ENCODE measurements at regions not wholly inside any gene's neighbourhood (a gene's known extent, or its start where the extent isn't known, plus 50 kb on each side); places are given as distances from the start of the nearest gene placed in this dataset.
A peak's percentile ranks its signal among the peaks of the same experiment; 100 is the strongest.
"Not testable (repeated sequence)": the region's sequence is repeated elsewhere in the genome, so short reads cannot be mapped to it uniquely, and the experiment has no call there.

GRCh38 chr15:24764375-24765171, 89.0 kb downstream of the NPAP1 start:
- Histone ChIP-seq H3K4me1 (ENCODE audit: control insufficient read depth, insufficient read depth, low read length) (no peaks in the 10 kb centered on the region), H3K27ac (ENCODE audit: low read depth, low read length) (no peak overlapping the region), H3K36me3 (ENCODE audit: control insufficient read depth, insufficient read depth, low read length) (no peaks in the 10 kb centered on the region), H3K4me3 (ENCODE audit: low read depth, low read length) (no peak overlapping the region), H3K27me3 (ENCODE audit: control insufficient read depth, insufficient read depth, low read length) (no peaks in the 10 kb centered on the region), H3K9me3 (ENCODE audit: control insufficient read depth, insufficient read depth, low read depth, low read length) (peaks cover 6% of the 10 kb centered on the region; the same call in 1 of the 2 replicates), H3K9ac (ENCODE audit: low read length) (no peak overlapping the region)

GRCh38 chr15:24766511-24767133, 91.0 kb downstream of the NPAP1 start:
- Histone ChIP-seq H3K27me3 (ENCODE audit: control insufficient read depth, insufficient read depth, low read length) (no peaks in the 10 kb centered on the region), H3K4me1 (ENCODE audit: control insufficient read depth, insufficient read depth, low read length) (peaks cover 1% of the 10 kb centered on the region; the same call in 1 of the 2 replicates), H3K9me3 (ENCODE audit: control insufficient read depth, insufficient read depth, low read depth, low read length) (peaks cover 9% of the 10 kb centered on the region; the same call in 1 of the 2 replicates), H3K4me3 (ENCODE audit: low read depth, low read length) (no peak overlapping the region), H3K9ac (ENCODE audit: low read length) (no peak overlapping the region), H3K36me3 (ENCODE audit: control insufficient read depth, insufficient read depth, low read length) (no peaks in the 10 kb centered on the region), H3K27ac (ENCODE audit: low read depth, low read length) (no peak overlapping the region)

GRCh38 chr15:24772266-24772665, 96.7 kb downstream of the NPAP1 start:
- Histone ChIP-seq H3K4me1 (ENCODE audit: control insufficient read depth, insufficient read depth, low read length) (peaks cover 7% of the 10 kb centered on the region; the same call in 1 of the 2 replicates), H3K36me3 (ENCODE audit: control insufficient read depth, insufficient read depth, low read length) (no peaks in the 10 kb centered on the region), H3K27ac (ENCODE audit: low read depth, low read length) (peak overlapping the region; percentile 94; the same call in 1 of the 2 replicates), H3K27me3 (ENCODE audit: control insufficient read depth, insufficient read depth, low read length) (no peaks in the 10 kb centered on the region), H3K4me3 (ENCODE audit: low read depth, low read length) (peak overlapping the region; percentile 78), H3K9me3 (ENCODE audit: control insufficient read depth, insufficient read depth, low read depth, low read length) (peaks cover 15% of the 10 kb centered on the region; the same call in 1 of the 2 replicates), H3K9ac (ENCODE audit: low read length) (peak overlapping the region; percentile 97)

GRCh38 chr15:24772686-24773373, 97.3 kb downstream of the NPAP1 start:
- Histone ChIP-seq H3K9me3 (ENCODE audit: control insufficient read depth, insufficient read depth, low read depth, low read length) (peaks cover 15% of the 10 kb centered on the region; the same call in 1 of the 2 replicates), H3K36me3 (ENCODE audit: control insufficient read depth, insufficient read depth, low read length) (no peaks in the 10 kb centered on the region), H3K27ac (ENCODE audit: low read depth, low read length) (peak overlapping the region; percentile 94), H3K4me3 (ENCODE audit: low read depth, low read length) (peak overlapping the region; percentile 78), H3K4me1 (ENCODE audit: control insufficient read depth, insufficient read depth, low read length) (peaks cover 7% of the 10 kb centered on the region; the same call in 1 of the 2 replicates), H3K9ac (ENCODE audit: low read length) (peak overlapping the region; percentile 97), H3K27me3 (ENCODE audit: control insufficient read depth, insufficient read depth, low read length) (no peaks in the 10 kb centered on the region)

- Histone ChIP-seq H3K36me3 (ENCODE audit: control insufficient read depth, insufficient read depth, low read length) (no peaks in the 10 kb centered on the region), H3K9me3 (ENCODE audit: control insufficient read depth, insufficient read depth, low read depth, low read length) (peaks cover 21% of the 10 kb centered on the region), H3K9ac (ENCODE audit: low read length) (no peak overlapping the region), H3K4me3 (ENCODE audit: low read depth, low read length) (no peak overlapping the region), H3K4me1 (ENCODE audit: control insufficient read depth, insufficient read depth, low read length) (no peaks in the 10 kb centered on the region), H3K27ac (ENCODE audit: low read depth, low read length) (no peak overlapping the region), H3K27me3 (ENCODE audit: control insufficient read depth, insufficient read depth, low read length) (no peaks in the 10 kb centered on the region)
Measured at GRCh38 chr15:24777307-24777706, 101.7 kb downstream of the NPAP1 start.

- H3K27ac ChIP-seq (ENCODE audit: low read depth, low read length): no peak overlapping the region
- H3K36me3 ChIP-seq (ENCODE audit: control insufficient read depth, insufficient read depth, low read length): no peaks in the 10 kb centered on the region
- peaks cover 44% of the 10 kb centered on the region for H3K9me3 ChIP-seq (ENCODE audit: control insufficient read depth, insufficient read depth, low read depth, low read length)
- H3K4me1 ChIP-seq (ENCODE audit: control insufficient read depth, insufficient read depth, low read length): peaks cover 6% of the 10 kb centered on the region; the same call in 1 of the 2 replicates
- no peaks in the 10 kb centered on the region for H3K27me3 ChIP-seq (ENCODE audit: control insufficient read depth, insufficient read depth, low read length)
- H3K9ac ChIP-seq (ENCODE audit: low read length): no peak overlapping the region
- H3K4me3 ChIP-seq (ENCODE audit: low read depth, low read length): peak overlapping the region; percentile 27; the same call in 1 of the 2 replicates
Measured at GRCh38 chr15:24784506-24784905, 108.9 kb downstream of the NPAP1 start.

- Histone ChIP-seq H3K9ac (ENCODE audit: low read length) (no peak overlapping the region), H3K36me3 (ENCODE audit: control insufficient read depth, insufficient read depth, low read length) (no peaks in the 10 kb centered on the region), H3K4me1 (ENCODE audit: control insufficient read depth, insufficient read depth, low read length) (peaks cover 6% of the 10 kb centered on the region; the same call in 1 of the 2 replicates), H3K4me3 (ENCODE audit: low read depth, low read length) (no peak overlapping the region), H3K27ac (ENCODE audit: low read depth, low read length) (no peak overlapping the region), H3K9me3 (ENCODE audit: control insufficient read depth, insufficient read depth, low read depth, low read length) (peaks cover 35% of the 10 kb centered on the region), H3K27me3 (ENCODE audit: control insufficient read depth, insufficient read depth, low read length) (no peaks in the 10 kb centered on the region)
Measured at GRCh38 chr15:24786347-24786746, 110.8 kb downstream of the NPAP1 start.

GRCh38 chr15:24802624-24803023, 127.0 kb downstream of the NPAP1 start:
- H3K4me1 ChIP-seq (ENCODE audit: control insufficient read depth, insufficient read depth, low read length); H3K27me3 ChIP-seq (ENCODE audit: control insufficient read depth, insufficient read depth, low read length); H3K9ac ChIP-seq (ENCODE audit: low read length); H3K36me3 ChIP-seq (ENCODE audit: control insufficient read depth, insufficient read depth, low read length); H3K27ac ChIP-seq (ENCODE audit: low read depth, low read length); H3K4me3 ChIP-seq (ENCODE audit: low read depth, low read length): not testable (repeated sequence)
- H3K9me3 ChIP-seq (ENCODE audit: control insufficient read depth, insufficient read depth, low read depth, low read length): peaks cover 35% of the 10 kb centered on the region; the same call in 1 of the 2 replicates

- H3K27ac ChIP-seq (ENCODE audit: low read depth, low read length): no peak overlapping the region
- no peak overlapping the region for H3K9ac ChIP-seq (ENCODE audit: low read length)
- H3K36me3 ChIP-seq (ENCODE audit: control insufficient read depth, insufficient read depth, low read length): no peaks in the 10 kb centered on the region
- peaks cover 7% of the 10 kb centered on the region for H3K4me1 ChIP-seq (ENCODE audit: control insufficient read depth, insufficient read depth, low read length)
- H3K27me3 ChIP-seq (ENCODE audit: control insufficient read depth, insufficient read depth, low read length): no peaks in the 10 kb centered on the region
- H3K9me3 ChIP-seq (ENCODE audit: control insufficient read depth, insufficient read depth, low read depth, low read length): peaks cover 11% of the 10 kb centered on the region; the same call in 1 of the 2 replicates
- no peak overlapping the region for H3K4me3 ChIP-seq (ENCODE audit: low read depth, low read length)
Measured at GRCh38 chr15:24819680-24820079, 135.1 kb upstream of the SNRPN start.

- H3K4me1 ChIP-seq (ENCODE audit: control insufficient read depth, insufficient read depth, low read length): peaks cover 10% of the 10 kb centered on the region
- peak overlapping the region; percentile 46 for H3K4me3 ChIP-seq (ENCODE audit: low read depth, low read length)
- peak overlapping the region; percentile 87 for H3K27ac ChIP-seq (ENCODE audit: low read depth, low read length)
- H3K27me3 ChIP-seq (ENCODE audit: control insufficient read depth, insufficient read depth, low read length): no peaks in the 10 kb centered on the region
- H3K9me3 ChIP-seq (ENCODE audit: control insufficient read depth, insufficient read depth, low read depth, low read length): peaks cover 19% of the 10 kb centered on the region; the same call in 1 of the 2 replicates
- H3K36me3 ChIP-seq (ENCODE audit: control insufficient read depth, insufficient read depth, low read length): no peaks in the 10 kb centered on the region
- no peak overlapping the region for H3K9ac ChIP-seq (ENCODE audit: low read length)
Measured at GRCh38 chr15:24823473-24823872, 131.3 kb upstream of the SNRPN start.

Data from HUES6 (cell line).